ENCODE measurements at regions not wholly inside any gene's neighbourhood (a gene's known extent, or its start where the extent isn't known, plus 50 kb on each side); places are given as distances from the start of the nearest gene placed in this dataset.

GRCh38 chr6:138571585-138572166, 72.4 kb upstream of the NHSL1 start:
- Mint-ChIP-seq H3K36me3 (ENCODE audit: insufficient read depth, unreplicated experiment) (no peaks in the 10 kb centered on the region), H3K4me3 (ENCODE audit: unreplicated experiment) (no peak overlapping the region), H3K4me1 (ENCODE audit: insufficient read depth, unreplicated experiment) (no peaks in the 10 kb centered on the region), H3K9me3 (ENCODE audit: unreplicated experiment) (no peaks in the 10 kb centered on the region), H3K27ac (ENCODE audit: low read depth, unreplicated experiment) (no peak overlapping the region), H3K27me3 (ENCODE audit: insufficient read depth, unreplicated experiment) (no peaks in the 10 kb centered on the region)
- DNase-seq (ENCODE audit: unreplicated experiment): no peak
- no peak for TF ChIP-seq CTCF (IDR thresholded peaks at IDR 0.05; ENCODE audit: unreplicated experiment)
- intact Hi-C loops (cut with micrococcal nuclease): no loop called here
- POLR2A ChIA-PET: no interaction called here
- CTCF ChIA-PET: interaction anchor here (0.6 to 1.1 kb wide), 3 partner anchors 64 to 456 kb away, joined by 3 to 4 read pairs (median 4); no protein-coding TSS in a partner anchor
- BruUV-seq (replicated peaks): no TSS peak

- Mint-ChIP-seq H3K27me3 (ENCODE audit: insufficient read depth, unreplicated experiment) (no peaks in the 10 kb centered on the region), H3K9me3 (ENCODE audit: unreplicated experiment) (no peaks in the 10 kb centered on the region), H3K36me3 (ENCODE audit: insufficient read depth, unreplicated experiment) (no peaks in the 10 kb centered on the region), H3K4me3 (ENCODE audit: unreplicated experiment) (peak overlapping the region; percentile 28), H3K27ac (ENCODE audit: low read depth, unreplicated experiment) (peak overlapping the region; percentile 14), H3K4me1 (ENCODE audit: insufficient read depth, unreplicated experiment) (no peaks in the 10 kb centered on the region)
- TF ChIP-seq CTCF (IDR thresholded peaks at IDR 0.05; ENCODE audit: unreplicated experiment): no peak
- CTCF ChIA-PET: interaction anchor here (0.7 to 0.9 kb wide), 2 partner anchors 32 to 194 kb away, joined by 3 read pairs; no protein-coding TSS in a partner anchor
- no peak for DNase-seq (ENCODE audit: unreplicated experiment)
- no TSS peak for BruUV-seq (replicated peaks)
- POLR2A ChIA-PET: no interaction called here
- intact Hi-C loops (cut with micrococcal nuclease): no loop called here
Measured at GRCh38 chr6:138572167-138572875, 73.0 kb upstream of the NHSL1 start.

GRCh38 chr6:138572885-138573284, 73.6 kb upstream of the NHSL1 start:
- no peak for DNase-seq (ENCODE audit: unreplicated experiment)
- Mint-ChIP-seq H3K9me3 (ENCODE audit: unreplicated experiment) (no peaks in the 10 kb centered on the region), H3K4me3 (ENCODE audit: unreplicated experiment) (no peak overlapping the region), H3K27ac (ENCODE audit: low read depth, unreplicated experiment) (peak overlapping the region; percentile 14), H3K27me3 (ENCODE audit: insufficient read depth, unreplicated experiment) (no peaks in the 10 kb centered on the region), H3K36me3 (ENCODE audit: insufficient read depth, unreplicated experiment) (no peaks in the 10 kb centered on the region), H3K4me1 (ENCODE audit: insufficient read depth, unreplicated experiment) (no peaks in the 10 kb centered on the region)
- no peak for TF ChIP-seq CTCF (IDR thresholded peaks at IDR 0.05; ENCODE audit: unreplicated experiment)
- intact Hi-C loops (cut with micrococcal nuclease): no loop called here
- CTCF ChIA-PET: interaction anchor here (0.7 to 1.3 kb wide), 3 partner anchors 33 to 193 kb away, joined by 3 read pairs; no protein-coding TSS in a partner anchor
- POLR2A ChIA-PET: interaction anchor here (0.6 kb wide), 1 partner anchor 703 kb away, joined by 3 read pairs; no protein-coding TSS in a partner anchor
- BruUV-seq (replicated peaks): no TSS peak

- CTCF ChIA-PET: interaction anchor here (1.0 to 1.8 kb wide), 7 partner anchors 8 to 459 kb away, joined by 3 to 7 read pairs (median 4); no protein-coding TSS in a partner anchor
Measured at GRCh38 chr6:138575257-138575656, 76.0 kb upstream of the NHSL1 start.

More at GRCh38 chr6:138575257-138575656, 76.0 kb upstream of the NHSL1 start:
- Mint-ChIP-seq H3K27ac (ENCODE audit: low read depth, unreplicated experiment) (no peak overlapping the region), H3K4me3 (ENCODE audit: unreplicated experiment) (no peak overlapping the region), H3K36me3 (ENCODE audit: insufficient read depth, unreplicated experiment) (no peaks in the 10 kb centered on the region), H3K9me3 (ENCODE audit: unreplicated experiment) (no peaks in the 10 kb centered on the region), H3K27me3 (ENCODE audit: insufficient read depth, unreplicated experiment) (no peaks in the 10 kb centered on the region), H3K4me1 (ENCODE audit: insufficient read depth, unreplicated experiment) (no peaks in the 10 kb centered on the region)
- no peak for DNase-seq (ENCODE audit: unreplicated experiment)
- intact Hi-C loops (cut with micrococcal nuclease): no loop called here
- BruUV-seq (replicated peaks): no TSS peak
- POLR2A ChIA-PET: no interaction called here
- TF ChIP-seq CTCF (IDR thresholded peaks at IDR 0.05; ENCODE audit: unreplicated experiment): no peak
